ENCODE measurements at regions not wholly inside any gene's neighbourhood (a gene's known extent, or its start where the extent isn't known, plus 50 kb on each side); places are given as distances from the start of the nearest gene placed in this dataset.

DNA sequence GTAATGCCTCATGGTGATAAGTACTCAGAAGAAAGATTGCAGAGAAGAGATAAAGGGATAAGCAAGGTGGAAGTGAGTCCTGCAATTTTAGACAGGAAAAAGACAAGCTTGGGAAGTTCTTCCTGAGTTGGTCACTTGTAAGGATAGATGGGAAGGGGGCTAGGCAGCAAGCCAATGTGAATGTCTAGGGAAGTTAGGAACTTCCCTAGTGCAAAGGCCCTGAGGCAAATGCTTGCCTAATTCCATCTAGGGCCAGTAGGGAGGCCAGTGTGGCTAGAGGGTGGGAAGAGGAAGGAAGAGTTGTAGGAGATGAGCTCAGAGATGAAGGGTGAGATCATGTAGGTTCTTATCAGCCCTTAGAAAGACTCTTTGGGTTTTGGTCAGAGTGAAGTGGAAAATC lies 206.6 kb downstream of the MAT2B start:
- TF ChIP-seq, protein P1, sequence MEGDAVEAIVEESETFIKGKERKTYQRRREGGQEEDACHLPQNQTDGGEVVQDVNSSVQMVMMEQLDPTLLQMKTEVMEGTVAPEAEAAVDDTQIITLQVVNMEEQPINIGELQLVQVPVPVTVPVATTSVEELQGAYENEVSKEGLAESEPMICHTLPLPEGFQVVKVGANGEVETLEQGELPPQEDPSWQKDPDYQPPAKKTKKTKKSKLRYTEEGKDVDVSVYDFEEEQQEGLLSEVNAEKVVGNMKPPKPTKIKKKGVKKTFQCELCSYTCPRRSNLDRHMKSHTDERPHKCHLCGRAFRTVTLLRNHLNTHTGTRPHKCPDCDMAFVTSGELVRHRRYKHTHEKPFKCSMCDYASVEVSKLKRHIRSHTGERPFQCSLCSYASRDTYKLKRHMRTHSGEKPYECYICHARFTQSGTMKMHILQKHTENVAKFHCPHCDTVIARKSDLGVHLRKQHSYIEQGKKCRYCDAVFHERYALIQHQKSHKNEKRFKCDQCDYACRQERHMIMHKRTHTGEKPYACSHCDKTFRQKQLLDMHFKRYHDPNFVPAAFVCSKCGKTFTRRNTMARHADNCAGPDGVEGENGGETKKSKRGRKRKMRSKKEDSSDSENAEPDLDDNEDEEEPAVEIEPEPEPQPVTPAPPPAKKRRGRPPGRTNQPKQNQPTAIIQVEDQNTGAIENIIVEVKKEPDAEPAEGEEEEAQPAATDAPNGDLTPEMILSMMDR (IDR thresholded peaks at IDR 0.05): no peak
- TF ChIP-seq TP53 (CRISPR knock-in tag; IDR thresholded peaks at IDR 0.05): no peak
- no peak for TF ChIP-seq ZNF317 (CRISPR knock-in tag; IDR thresholded peaks at IDR 0.05; ENCODE audit: borderline replicate concordance, low read depth)
- TF ChIP-seq ZNF263 (CRISPR knock-in tag; IDR thresholded peaks at IDR 0.05; ENCODE audit: low read depth): no peak
- no peak for TF ChIP-seq ZBTB21 (CRISPR knock-in tag; IDR thresholded peaks at IDR 0.05; ENCODE audit: borderline replicate concordance)
- TF ChIP-seq, protein P2, sequence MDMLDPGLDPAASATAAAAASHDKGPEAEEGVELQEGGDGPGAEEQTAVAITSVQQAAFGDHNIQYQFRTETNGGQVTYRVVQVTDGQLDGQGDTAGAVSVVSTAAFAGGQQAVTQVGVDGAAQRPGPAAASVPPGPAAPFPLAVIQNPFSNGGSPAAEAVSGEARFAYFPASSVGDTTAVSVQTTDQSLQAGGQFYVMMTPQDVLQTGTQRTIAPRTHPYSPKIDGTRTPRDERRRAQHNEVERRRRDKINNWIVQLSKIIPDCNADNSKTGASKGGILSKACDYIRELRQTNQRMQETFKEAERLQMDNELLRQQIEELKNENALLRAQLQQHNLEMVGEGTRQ (CRISPR knock-in tag; IDR thresholded peaks at IDR 0.05): no peak
- TF ChIP-seq FOXK1 (CRISPR knock-in tag; IDR thresholded peaks at IDR 0.05): no peak
- TF ChIP-seq, protein P3, sequence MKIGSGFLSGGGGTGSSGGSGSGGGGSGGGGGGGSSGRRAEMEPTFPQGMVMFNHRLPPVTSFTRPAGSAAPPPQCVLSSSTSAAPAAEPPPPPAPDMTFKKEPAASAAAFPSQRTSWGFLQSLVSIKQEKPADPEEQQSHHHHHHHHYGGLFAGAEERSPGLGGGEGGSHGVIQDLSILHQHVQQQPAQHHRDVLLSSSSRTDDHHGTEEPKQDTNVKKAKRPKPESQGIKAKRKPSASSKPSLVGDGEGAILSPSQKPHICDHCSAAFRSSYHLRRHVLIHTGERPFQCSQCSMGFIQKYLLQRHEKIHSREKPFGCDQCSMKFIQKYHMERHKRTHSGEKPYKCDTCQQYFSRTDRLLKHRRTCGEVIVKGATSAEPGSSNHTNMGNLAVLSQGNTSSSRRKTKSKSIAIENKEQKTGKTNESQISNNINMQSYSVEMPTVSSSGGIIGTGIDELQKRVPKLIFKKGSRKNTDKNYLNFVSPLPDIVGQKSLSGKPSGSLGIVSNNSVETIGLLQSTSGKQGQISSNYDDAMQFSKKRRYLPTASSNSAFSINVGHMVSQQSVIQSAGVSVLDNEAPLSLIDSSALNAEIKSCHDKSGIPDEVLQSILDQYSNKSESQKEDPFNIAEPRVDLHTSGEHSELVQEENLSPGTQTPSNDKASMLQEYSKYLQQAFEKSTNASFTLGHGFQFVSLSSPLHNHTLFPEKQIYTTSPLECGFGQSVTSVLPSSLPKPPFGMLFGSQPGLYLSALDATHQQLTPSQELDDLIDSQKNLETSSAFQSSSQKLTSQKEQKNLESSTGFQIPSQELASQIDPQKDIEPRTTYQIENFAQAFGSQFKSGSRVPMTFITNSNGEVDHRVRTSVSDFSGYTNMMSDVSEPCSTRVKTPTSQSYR (CRISPR knock-in tag; IDR thresholded peaks at IDR 0.05): no peak
- no peak for TF ChIP-seq TEAD4 (CRISPR knock-in tag; IDR thresholded peaks at IDR 0.05)
- TF ChIP-seq, protein P4, sequence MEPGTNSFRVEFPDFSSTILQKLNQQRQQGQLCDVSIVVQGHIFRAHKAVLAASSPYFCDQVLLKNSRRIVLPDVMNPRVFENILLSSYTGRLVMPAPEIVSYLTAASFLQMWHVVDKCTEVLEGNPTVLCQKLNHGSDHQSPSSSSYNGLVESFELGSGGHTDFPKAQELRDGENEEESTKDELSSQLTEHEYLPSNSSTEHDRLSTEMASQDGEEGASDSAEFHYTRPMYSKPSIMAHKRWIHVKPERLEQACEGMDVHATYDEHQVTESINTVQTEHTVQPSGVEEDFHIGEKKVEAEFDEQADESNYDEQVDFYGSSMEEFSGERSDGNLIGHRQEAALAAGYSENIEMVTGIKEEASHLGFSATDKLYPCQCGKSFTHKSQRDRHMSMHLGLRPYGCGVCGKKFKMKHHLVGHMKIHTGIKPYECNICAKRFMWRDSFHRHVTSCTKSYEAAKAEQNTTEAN (CRISPR knock-in tag; IDR thresholded peaks at IDR 0.05): no peak
- TF ChIP-seq, protein P5, sequence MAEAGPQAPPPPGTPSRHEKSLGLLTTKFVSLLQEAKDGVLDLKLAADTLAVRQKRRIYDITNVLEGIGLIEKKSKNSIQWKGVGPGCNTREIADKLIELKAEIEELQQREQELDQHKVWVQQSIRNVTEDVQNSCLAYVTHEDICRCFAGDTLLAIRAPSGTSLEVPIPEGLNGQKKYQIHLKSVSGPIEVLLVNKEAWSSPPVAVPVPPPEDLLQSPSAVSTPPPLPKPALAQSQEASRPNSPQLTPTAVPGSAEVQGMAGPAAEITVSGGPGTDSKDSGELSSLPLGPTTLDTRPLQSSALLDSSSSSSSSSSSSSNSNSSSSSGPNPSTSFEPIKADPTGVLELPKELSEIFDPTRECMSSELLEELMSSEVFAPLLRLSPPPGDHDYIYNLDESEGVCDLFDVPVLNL (CRISPR knock-in tag; IDR thresholded peaks at IDR 0.05; ENCODE audit: borderline replicate concordance, low read depth): no peak
